ENCODE measurements at regions not wholly inside any gene's neighbourhood (a gene's known extent, or its start where the extent isn't known, plus 50 kb on each side); places are given as distances from the start of the nearest gene placed in this dataset.
A peak's percentile ranks its signal among the peaks of the same experiment; 100 is the strongest.

DNA sequence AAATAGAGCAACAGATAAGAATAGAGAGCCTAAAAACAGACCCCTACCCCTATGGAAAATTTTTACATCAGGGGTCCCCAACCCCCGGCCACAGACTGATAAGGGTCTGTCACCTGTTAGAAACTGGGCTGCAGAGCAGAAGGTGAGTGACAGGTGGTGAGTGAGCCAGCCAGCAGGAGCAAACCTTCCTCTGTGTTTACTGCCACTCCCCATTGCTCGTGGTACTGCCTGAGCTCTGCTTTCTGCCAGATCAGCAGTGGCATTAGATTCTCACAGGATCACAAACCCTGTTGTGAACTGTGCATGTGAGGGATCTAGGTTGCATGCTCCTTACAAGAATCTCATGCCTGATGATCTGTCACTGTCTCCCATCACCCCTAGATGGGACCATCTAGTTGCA is 174.1 kb downstream of the FOXD2 start:
- Histone ChIP-seq H3K4me1 (no peaks in the 10 kb centered on the region), H3K27ac (no peak overlapping the region), H3K27me3 (no peaks in the 10 kb centered on the region), H3K36me3 (no peaks in the 10 kb centered on the region), H3K4me3 (no peak overlapping the region), H3K9me3 (no peaks in the 10 kb centered on the region)
- DNase-seq (no peak), FAIRE-seq (no peak), ATAC-seq (no peak)
- TF ChIP-seq CTCF (IDR thresholded peaks at IDR 0.05) = no peak
- 10 to 15% methylated on average over 2 of the region's 2 CpGs for WGBS, 2 donors
- intact Hi-C loops (cut with DNase I) = no loop called here

DNA sequence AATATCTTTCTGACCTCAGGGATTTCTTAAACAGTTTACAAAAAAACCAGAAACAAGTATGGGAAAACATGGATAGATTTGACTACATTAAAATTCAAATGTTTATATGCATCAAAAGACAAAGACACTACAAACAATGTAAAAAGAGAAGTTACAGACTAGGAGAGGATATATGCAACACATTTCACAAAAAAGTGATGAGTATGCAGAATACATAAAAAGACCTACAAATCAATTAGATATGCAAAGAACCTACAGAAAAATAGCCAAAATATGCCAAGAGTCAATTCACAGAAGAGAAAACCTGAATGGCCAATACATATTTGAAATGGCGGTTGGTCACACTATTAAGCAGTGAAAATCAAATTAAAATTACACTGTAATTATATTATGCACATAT is 175.0 kb downstream of the FOXD2 start:
- intact Hi-C loops (cut with DNase I) = no loop called here
- Histone ChIP-seq H3K9me3 (no peaks in the 10 kb centered on the region), H3K4me3 (no peak overlapping the region), H3K36me3 (no peaks in the 10 kb centered on the region), H3K27me3 (no peaks in the 10 kb centered on the region), H3K4me1 (no peaks in the 10 kb centered on the region), H3K27ac (no peak overlapping the region)
- TF ChIP-seq CTCF (IDR thresholded peaks at IDR 0.05) = no peak
- DNase-seq (no peak), FAIRE-seq (no peak), ATAC-seq (no peak)
- 84 to 89% methylated on average over 1 of the region's 1 CpG for WGBS, 2 donors

DNA sequence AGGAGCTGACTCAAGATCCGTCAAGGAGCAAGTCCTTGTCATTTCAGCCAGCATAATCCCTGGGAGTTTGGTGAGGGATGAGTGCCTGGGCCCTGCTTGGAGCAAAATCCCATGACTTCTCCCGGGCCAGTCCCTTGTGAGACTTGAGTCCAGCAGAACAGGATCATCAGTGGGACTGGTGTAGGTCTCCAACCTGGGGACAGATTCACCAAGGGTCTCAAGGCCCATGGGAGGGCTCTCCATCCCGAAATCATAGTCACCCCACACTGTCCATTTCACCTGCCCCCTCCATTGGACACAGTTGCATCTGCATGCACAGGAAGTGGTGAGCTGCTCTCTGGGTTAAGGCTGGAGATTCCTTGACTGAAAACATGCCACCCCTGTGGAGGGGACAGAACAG is 178.2 kb downstream of the FOXD2 start:
- FAIRE-seq = no peak
- peak in 1 of 6 donors; percentile 1 for DNase-seq
- Histone ChIP-seq H3K27ac (no peak overlapping the region), H3K4me3 (no peak overlapping the region), H3K9me3 (no peaks in the 10 kb centered on the region), H3K4me1 (no peaks in the 10 kb centered on the region), H3K36me3 (no peaks in the 10 kb centered on the region), H3K27me3 (no peaks in the 10 kb centered on the region)
- 77 to 84% methylated on average over 3 of the region's 3 CpGs for WGBS, 2 donors
- no peak for ATAC-seq
- intact Hi-C loops (cut with DNase I) = no loop called here
- TF ChIP-seq CTCF (IDR thresholded peaks at IDR 0.05) = no peak

DNA sequence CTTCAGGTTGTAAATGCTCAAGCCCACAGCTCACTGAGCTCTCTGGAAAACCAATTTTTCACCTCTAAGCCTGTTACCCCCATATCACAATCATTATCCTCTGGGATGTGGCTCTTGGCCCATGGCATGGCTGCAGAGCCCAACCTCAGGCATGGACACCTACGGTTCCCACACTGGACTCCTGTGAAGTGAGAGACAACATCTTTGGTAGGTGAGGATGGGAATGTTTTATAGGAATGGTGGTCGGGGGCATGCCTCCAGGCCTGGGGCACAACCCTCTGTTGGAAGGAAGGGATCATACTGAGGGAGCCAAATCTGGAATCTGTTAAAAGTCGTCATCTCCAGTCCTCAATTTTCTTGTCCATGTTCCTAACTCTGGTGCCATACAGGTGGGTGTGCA is 179.1 kb downstream of the FOXD2 start:
- 85 to 86% methylated on average over 3 of the region's 3 CpGs for WGBS, 2 donors
- H3K9me3 ChIP-seq = no peaks in the 10 kb centered on the region
- intact Hi-C loops (cut with DNase I) = no loop called here
- H3K4me1 ChIP-seq = no peaks in the 10 kb centered on the region
- H3K36me3 ChIP-seq = no peaks in the 10 kb centered on the region
- no peak overlapping the region for H3K27ac ChIP-seq
- ATAC-seq (no peak), FAIRE-seq (no peak), DNase-seq (peak in 1 of 6 donors; percentile 4)
- H3K27me3 ChIP-seq = no peaks in the 10 kb centered on the region
- no peak overlapping the region for H3K4me3 ChIP-seq
- no peak for TF ChIP-seq CTCF (IDR thresholded peaks at IDR 0.05)

DNA sequence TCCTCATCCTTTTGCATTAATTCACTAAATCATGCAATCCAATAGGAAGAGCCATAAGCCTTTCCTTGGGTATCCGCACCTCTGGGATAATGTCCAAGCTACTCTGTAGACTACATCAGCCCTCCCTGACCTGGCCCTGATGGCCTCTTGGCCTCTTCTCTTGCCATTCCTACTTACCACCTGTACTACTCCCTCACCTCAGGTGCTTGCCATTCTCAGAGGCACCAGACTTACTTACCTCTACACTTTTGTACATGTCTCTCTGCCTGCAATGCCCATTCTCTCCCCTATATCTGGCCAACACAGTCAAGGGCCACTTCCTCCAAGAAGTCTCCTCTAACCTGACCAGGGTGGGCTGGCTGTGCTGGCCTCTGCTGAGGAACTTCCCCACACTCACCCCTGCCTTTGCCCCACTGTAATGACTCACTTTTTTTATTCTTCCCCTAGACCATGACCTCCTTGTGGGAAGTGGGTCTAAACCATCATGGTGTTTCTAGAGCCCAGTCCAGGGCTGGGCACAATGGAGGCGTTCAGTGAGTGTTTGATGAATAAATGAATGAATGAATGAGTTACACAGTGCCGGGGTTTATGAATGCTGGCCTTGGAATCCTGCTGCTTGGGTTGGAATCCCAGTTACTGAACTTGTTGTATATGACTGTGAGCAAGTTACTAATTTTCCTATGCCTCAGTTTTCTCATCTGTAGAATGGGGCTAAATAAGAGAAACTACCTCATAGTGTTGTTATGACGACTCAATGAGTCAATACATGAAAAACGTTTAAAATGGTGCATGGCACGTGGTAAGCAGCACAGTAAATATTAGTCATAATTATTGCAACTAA is 179.8 kb downstream of the FOXD2 start:
- ATAC-seq (no peak), FAIRE-seq (no peak), DNase-seq (peak in 1 of 6 donors; percentile 4)
- H3K9me3 ChIP-seq = no peaks in the 10 kb centered on the region
- H3K4me1 ChIP-seq = no peaks in the 10 kb centered on the region
- intact Hi-C loops (cut with DNase I) = no loop called here
- 77 to 80% methylated on average over 6 of the region's 6 CpGs for WGBS, 2 donors
- H3K27ac ChIP-seq = no peak overlapping the region
- H3K36me3 ChIP-seq = no peaks in the 10 kb centered on the region
- H3K27me3 ChIP-seq = no peaks in the 10 kb centered on the region
- no peak for TF ChIP-seq CTCF (IDR thresholded peaks at IDR 0.05)
- H3K4me3 ChIP-seq = no peak overlapping the region

All from pancreas (tissue), 10 donors.